ENCODE measurements at regions not wholly inside any gene's neighbourhood (a gene's known extent, or its start where the extent isn't known, plus 50 kb on each side); places are given as distances from the start of the nearest gene placed in this dataset.

- no peak overlapping the region for H2AK5ac ChIP-seq (ENCODE audit: insufficient read length, low read length)
- H3K14ac ChIP-seq (ENCODE audit: insufficient read depth, low read length): no peak overlapping the region
- H3K4me1 ChIP-seq (ENCODE audit: insufficient read depth, low read length): no peaks in the 10 kb centered on the region
- H4K5ac ChIP-seq (ENCODE audit: insufficient read length, low read depth, low read length): no peak overlapping the region
- no peaks in the 10 kb centered on the region; a peak in 1 of 7 replicates for H3K36me3 Mint-ChIP-seq (ENCODE audit: insufficient read depth in 1 of 3, low read depth in 3 of 3)
- no peak overlapping the region for H3K23ac ChIP-seq (ENCODE audit: insufficient read length, low read depth, low read length)
- DNase-seq: no peak
- H3K4me3 Mint-ChIP-seq: no peak overlapping the region
- no peaks in the 10 kb centered on the region for H3K23me2 ChIP-seq (ENCODE audit: insufficient read length, low read depth, low read length, poor library complexity, severe bottlenecking)
- no peak overlapping the region for H2AFZ ChIP-seq (ENCODE audit: low read length)
- no peak overlapping the region for H3K9ac ChIP-seq (ENCODE audit: extremely low read depth, insufficient read length, low read length)
- no peak overlapping the region for H2BK5ac ChIP-seq (ENCODE audit: insufficient read length, low read length)
- no peak overlapping the region for H3K56ac ChIP-seq (ENCODE audit: insufficient read length, low read depth, low read length)
- no peak overlapping the region for H3T11ph ChIP-seq (ENCODE audit: low read length)
- H3K18ac ChIP-seq (ENCODE audit: insufficient read length, low read depth, low read length): no peak overlapping the region
- H2BK20ac ChIP-seq (ENCODE audit: low read depth, low read length, poor library complexity, severe bottlenecking): no peak overlapping the region
- no peak overlapping the region for H3K4me2 ChIP-seq (ENCODE audit: insufficient read depth, insufficient read length, low read length)
- no peak overlapping the region for H2BK15ac ChIP-seq (ENCODE audit: low read depth, low read length)
- no peak overlapping the region for H2BK120ac ChIP-seq (ENCODE audit: low read depth, low read length, poor library complexity, severe bottlenecking)
- TF ChIP-seq, protein P1, sequence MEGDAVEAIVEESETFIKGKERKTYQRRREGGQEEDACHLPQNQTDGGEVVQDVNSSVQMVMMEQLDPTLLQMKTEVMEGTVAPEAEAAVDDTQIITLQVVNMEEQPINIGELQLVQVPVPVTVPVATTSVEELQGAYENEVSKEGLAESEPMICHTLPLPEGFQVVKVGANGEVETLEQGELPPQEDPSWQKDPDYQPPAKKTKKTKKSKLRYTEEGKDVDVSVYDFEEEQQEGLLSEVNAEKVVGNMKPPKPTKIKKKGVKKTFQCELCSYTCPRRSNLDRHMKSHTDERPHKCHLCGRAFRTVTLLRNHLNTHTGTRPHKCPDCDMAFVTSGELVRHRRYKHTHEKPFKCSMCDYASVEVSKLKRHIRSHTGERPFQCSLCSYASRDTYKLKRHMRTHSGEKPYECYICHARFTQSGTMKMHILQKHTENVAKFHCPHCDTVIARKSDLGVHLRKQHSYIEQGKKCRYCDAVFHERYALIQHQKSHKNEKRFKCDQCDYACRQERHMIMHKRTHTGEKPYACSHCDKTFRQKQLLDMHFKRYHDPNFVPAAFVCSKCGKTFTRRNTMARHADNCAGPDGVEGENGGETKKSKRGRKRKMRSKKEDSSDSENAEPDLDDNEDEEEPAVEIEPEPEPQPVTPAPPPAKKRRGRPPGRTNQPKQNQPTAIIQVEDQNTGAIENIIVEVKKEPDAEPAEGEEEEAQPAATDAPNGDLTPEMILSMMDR (conservative IDR thresholded peaks at IDR 0.05): 0 out of 3 replicates have a peak, but pooled peaks have one; percentile 14
- no CpG with 5 or more reads among the region's 8 CpGs for WGBS (ENCODE audit: extremely low coverage, insufficient read length, low lambda C conversion rate)
- H3K4ac ChIP-seq (ENCODE audit: low read depth, low read length): no peak overlapping the region
- H3K27ac Mint-ChIP-seq: no peak overlapping the region
- H3K4me1 Mint-ChIP-seq: 0 out of 4 replicates have a peak, but pooled peaks cover 0 to 2% of the 10 kb centered on the region in 2 experiments
- no peak overlapping the region for H3K27ac ChIP-seq (ENCODE audit: insufficient read length, low read depth, low read length)
- no peaks in the 10 kb centered on the region for H3K79me1 ChIP-seq (ENCODE audit: insufficient read depth, low read depth, low read length, poor library complexity, severe bottlenecking)
- H3K79me2 ChIP-seq (ENCODE audit: insufficient read depth, low read length): no peaks in the 10 kb centered on the region
- no peaks in the 10 kb centered on the region for H3K27me3 ChIP-seq (ENCODE audit: insufficient read depth, low read length)
- no peaks in the 10 kb centered on the region; the same call in 1 of the 2 replicates for H3K27me3 Mint-ChIP-seq (ENCODE audit: low read depth)
- H2BK12ac ChIP-seq (ENCODE audit: insufficient read length, low read depth, low read length): no peak overlapping the region
- no peaks in the 10 kb centered on the region for H3K9me3 ChIP-seq (ENCODE audit: control insufficient read depth, low read depth, low read length)
- H4K20me1 ChIP-seq (ENCODE audit: control insufficient read depth, insufficient read depth, insufficient read length): no peaks in the 10 kb centered on the region
- no peak overlapping the region for H4K8ac ChIP-seq (replicated peaks; ENCODE audit: insufficient read length, low read depth, low read length)
- no peak overlapping the region for H4K91ac ChIP-seq (ENCODE audit: insufficient read length, low read depth, low read length)
- H3K9me3 Mint-ChIP-seq: peaks cover 8 to 16% of the 10 kb centered on the region in 2 experiments; a peak in 4 of 5 replicates
These were observed 400.0 kb upstream of the ADAMTS16 start for GRCh38 chr5:4740156-4740555.

Measured in H9 (cell line).